Uterus (tissue), 3 donors: ENCODE measurements at regions not wholly inside any gene's neighbourhood (a gene's known extent, or its start where the extent isn't known, plus 50 kb on each side); places are given as distances from the start of the nearest gene placed in this dataset.

Experiments used
- DNase-seq, 2 donors: peaks; one replicate each; pipeline ENCODE4 v3.0.0-alpha.2; 2019 to 2020
- H3K27ac ChIP-seq, 2 donors: fragments of 200-600 bp; sonication (generic); 1 replicate in 1 of 2; 2 replicates in 1 of 2; pipeline ENCODE4 v1.5.1; 2016 to 2018
- H3K27me3 ChIP-seq, 2 donors: fragments of 200-600 bp; sonication (generic); one replicate each; pipeline ENCODE4 v1.5.1; 2018 to 2019; ENCODE audit warnings: control low read depth in 1 of 2
- H3K36me3 ChIP-seq, 2 donors: fragments of 200-600 bp; sonication (generic); one replicate each; pipeline ENCODE4 v1.5.1; 2019; ENCODE audit warnings: control low read depth in 1 of 2
- H3K4me1 ChIP-seq, 2 donors: fragments of 200-600 bp; sonication (generic); one replicate each; pipeline ENCODE4 v1.5.1; 2018 to 2019; ENCODE audit warnings: control low read depth in 1 of 2
- H3K4me3 ChIP-seq, 2 donors: fragments of 200-600 bp; sonication (generic); 1 replicate in 1 of 2; 2 replicates in 1 of 2; pipeline ENCODE4 v1.5.1; 2018 to 2019; ENCODE audit warnings: mild to moderate bottlenecking in 1 of 2
- H3K9me3 ChIP-seq, 2 donors: fragments of 200-600 bp; sonication (generic); one replicate each; pipeline ENCODE4 v1.5.1; 2019; ENCODE audit warnings: control low read depth in 1 of 2
- POLR2A ChIP-seq, 2 donors: fragments of 450-650 bp; IDR thresholded peaks; one replicate each; pipeline ENCODE4 v1.6.1; 2016; ENCODE audit warnings: antibody characterized with exemption in 2 of 2, mild to moderate bottlenecking in 1 of 2, moderate library complexity in 1 of 2
- intact Hi-C: fragments of 100-400 bp; cut with DNase I; formaldehyde crosslinking; loops from one replicate; pipeline ENCODE4 v1.15.1; 2023; ENCODE audit warnings: low total_unique reads
- TF ChIP-seq, protein P1 (sequence below), 4 experiments: fragments of 200-600 bp in 2 of 4; fragments of 450-650 bp in 2 of 4; sonication (generic) in 2 of 4; IDR thresholded peaks; one replicate each; pipeline ENCODE4 v1.5.1; 2016 to 2019; ENCODE audit warnings: antibody characterized with exemption in 4 of 4, mild to moderate bottlenecking in 2 of 4, moderate library complexity in 1 of 4
- donor health status: DM: yes; HTN: yes; CAD: no.

DNA sequence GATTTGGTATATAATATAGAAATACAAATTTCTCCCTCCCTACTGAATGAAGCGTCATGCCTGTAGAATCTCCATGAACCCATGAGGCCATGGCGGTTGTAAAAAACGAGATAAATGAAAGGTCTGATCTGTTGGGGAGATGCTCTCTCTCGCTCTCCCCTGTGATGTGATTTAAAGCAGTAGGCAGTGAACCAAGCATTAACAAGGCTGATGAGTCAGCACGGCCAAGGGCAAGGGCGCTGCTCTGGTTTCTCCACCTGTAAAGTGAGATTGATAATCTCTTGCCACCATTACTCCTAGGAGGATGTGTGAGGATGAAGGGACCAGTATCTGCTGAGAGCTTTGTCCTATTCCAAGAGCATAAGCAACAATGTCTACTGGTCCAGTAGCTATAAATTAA, 553.3 kb downstream of the CMPK2 start:
- Histone ChIP-seq H3K9me3 (no peaks in the 10 kb centered on the region), H3K4me1 (no peaks in the 10 kb centered on the region), H3K27ac (no peak overlapping the region), H3K4me3 (no peak overlapping the region), H3K36me3 (no peaks in the 10 kb centered on the region), H3K27me3 (no peaks in the 10 kb centered on the region)
- intact Hi-C loops: no loop called here
- no peak for TF ChIP-seq POLR2A (IDR thresholded peaks at IDR 0.05)
- TF ChIP-seq, protein P1, sequence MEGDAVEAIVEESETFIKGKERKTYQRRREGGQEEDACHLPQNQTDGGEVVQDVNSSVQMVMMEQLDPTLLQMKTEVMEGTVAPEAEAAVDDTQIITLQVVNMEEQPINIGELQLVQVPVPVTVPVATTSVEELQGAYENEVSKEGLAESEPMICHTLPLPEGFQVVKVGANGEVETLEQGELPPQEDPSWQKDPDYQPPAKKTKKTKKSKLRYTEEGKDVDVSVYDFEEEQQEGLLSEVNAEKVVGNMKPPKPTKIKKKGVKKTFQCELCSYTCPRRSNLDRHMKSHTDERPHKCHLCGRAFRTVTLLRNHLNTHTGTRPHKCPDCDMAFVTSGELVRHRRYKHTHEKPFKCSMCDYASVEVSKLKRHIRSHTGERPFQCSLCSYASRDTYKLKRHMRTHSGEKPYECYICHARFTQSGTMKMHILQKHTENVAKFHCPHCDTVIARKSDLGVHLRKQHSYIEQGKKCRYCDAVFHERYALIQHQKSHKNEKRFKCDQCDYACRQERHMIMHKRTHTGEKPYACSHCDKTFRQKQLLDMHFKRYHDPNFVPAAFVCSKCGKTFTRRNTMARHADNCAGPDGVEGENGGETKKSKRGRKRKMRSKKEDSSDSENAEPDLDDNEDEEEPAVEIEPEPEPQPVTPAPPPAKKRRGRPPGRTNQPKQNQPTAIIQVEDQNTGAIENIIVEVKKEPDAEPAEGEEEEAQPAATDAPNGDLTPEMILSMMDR (IDR thresholded peaks at IDR 0.05): no peak
- DNase-seq: no peak

DNA sequence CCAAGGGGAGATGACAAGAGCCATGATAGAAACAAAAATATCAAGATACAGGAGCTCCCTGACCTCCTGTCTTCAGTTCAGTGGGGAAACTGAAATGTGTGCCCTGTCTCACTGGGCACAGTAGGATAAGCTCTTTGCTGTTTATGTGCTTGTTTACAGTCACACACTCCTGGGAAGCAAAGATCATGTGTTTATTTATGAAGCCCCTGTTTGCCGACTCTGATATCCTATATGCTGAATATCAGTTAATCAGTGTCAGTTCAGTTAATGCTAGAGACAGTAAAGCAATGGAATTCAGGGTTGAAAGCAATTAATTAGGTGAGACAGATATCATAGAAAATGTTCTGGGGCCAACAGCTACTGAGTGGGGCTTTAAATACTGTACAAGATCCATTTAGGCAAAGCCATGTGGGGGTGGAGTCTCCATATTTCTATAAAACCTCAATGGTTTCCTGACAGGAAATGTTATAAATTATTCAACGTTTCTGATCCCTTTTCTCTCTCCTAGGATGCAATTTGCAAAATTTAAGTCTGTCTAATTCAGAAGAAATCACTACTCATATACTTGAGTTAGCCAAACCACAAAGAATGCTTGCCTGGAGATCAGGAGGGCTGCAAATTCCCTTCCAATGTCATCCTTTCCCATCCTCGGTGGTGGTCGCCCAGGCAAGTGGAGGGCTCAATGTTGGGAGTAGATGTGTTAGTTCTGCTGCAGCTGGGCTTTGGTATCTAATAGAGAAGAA, 551.3 kb downstream of the CMPK2 start:
- no peak overlapping the region for H3K4me3 ChIP-seq
- TF ChIP-seq POLR2A (IDR thresholded peaks at IDR 0.05): no peak
- TF ChIP-seq, protein P1 (IDR thresholded peaks at IDR 0.05): no peak
- H3K4me1 ChIP-seq: no peaks in the 10 kb centered on the region
- H3K9me3 ChIP-seq: no peaks in the 10 kb centered on the region
- no peaks in the 10 kb centered on the region for H3K36me3 ChIP-seq
- H3K27me3 ChIP-seq: no peaks in the 10 kb centered on the region
- intact Hi-C loops: no loop called here
- no peak for DNase-seq
- no peak overlapping the region for H3K27ac ChIP-seq

DNA sequence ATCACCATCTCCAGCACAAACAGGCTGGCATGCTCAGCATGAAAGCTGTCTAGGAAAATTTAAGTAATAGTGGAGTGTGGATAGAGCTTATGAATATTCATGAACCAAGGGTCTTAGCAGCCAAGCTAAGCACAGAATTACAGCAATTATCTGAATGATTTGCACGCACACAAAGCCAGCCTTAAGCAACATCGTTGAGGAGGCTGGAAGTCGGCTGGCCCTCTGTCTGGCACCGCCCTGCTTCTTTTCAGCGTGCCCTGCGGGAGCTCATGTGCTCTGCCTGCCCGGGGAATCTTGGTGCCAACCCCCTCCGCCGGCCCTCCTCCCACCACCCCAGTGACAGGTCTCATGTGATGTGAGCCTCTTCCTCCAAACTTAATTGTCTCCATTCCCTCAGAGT, 540.1 kb downstream of the CMPK2 start:
- Histone ChIP-seq H3K27ac (no peak overlapping the region), H3K9me3 (no peaks in the 10 kb centered on the region), H3K36me3 (no peaks in the 10 kb centered on the region), H3K4me3 (no peak overlapping the region), H3K27me3 (no peaks in the 10 kb centered on the region), H3K4me1 (no peaks in the 10 kb centered on the region)
- no peak for TF ChIP-seq POLR2A (IDR thresholded peaks at IDR 0.05)
- TF ChIP-seq, protein P1 (IDR thresholded peaks at IDR 0.05): no peak
- no peak for DNase-seq
- intact Hi-C loops: no loop called here

DNA sequence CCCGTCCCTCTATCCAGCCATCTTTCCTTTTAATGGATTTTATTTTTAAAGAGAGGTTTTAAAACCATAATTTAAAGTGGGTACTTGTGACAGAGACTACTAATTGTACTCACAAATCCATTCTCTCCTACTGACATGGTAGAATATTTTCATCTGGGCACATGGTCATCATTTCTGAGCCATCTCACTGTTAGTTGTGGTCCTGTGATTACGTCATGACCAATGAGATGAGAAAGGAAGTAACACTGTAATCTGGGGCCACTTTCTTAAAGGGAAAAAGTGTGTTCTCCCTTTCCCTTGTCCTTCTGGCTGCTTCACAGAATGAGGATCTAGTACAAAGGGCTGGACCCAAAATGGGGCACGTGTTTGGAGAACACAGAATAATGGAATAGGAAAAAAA, 538.7 kb downstream of the CMPK2 start:
- no peak for DNase-seq
- no peak overlapping the region for H3K27ac ChIP-seq
- H3K36me3 ChIP-seq: no peaks in the 10 kb centered on the region
- TF ChIP-seq POLR2A (IDR thresholded peaks at IDR 0.05): no peak
- TF ChIP-seq, protein P1 (IDR thresholded peaks at IDR 0.05): no peak
- H3K9me3 ChIP-seq: no peaks in the 10 kb centered on the region
- no peaks in the 10 kb centered on the region for H3K27me3 ChIP-seq
- no peaks in the 10 kb centered on the region for H3K4me1 ChIP-seq
- intact Hi-C loops: no loop called here
- no peak overlapping the region for H3K4me3 ChIP-seq

DNA sequence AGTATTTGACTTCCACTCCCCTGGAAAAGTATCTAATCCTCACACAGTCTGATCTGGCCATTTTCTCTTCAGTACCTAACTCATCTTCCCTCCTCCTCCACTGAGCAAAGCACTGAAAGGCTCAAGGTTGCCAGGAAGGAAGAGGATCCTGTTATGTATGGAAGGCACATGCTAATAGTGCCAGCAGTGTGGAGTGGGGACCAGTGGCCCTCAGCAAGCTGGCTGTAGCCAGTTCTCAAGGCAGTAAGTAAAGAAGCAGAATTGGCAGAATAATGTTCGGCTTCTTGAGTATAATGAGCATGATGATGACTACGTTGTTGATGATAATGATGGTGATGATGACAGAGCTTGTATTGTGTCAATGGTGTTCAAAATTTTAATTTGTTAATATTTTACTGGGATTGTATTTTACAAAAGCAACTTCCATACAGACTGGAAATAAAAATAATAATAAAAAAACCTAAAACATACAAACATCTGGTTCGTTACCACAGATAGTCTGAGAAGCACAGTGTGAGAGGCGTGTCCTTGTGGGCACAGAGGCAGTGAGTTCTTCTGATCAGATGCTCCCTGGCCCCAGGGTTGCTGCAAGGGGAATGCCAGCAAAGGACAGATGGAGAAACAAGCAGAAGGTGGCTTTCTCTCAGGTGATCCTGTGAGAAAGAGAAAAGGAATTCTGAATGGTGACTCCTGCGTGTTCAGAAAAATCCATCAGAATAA, 528.8 kb downstream of the CMPK2 start:
- no peak overlapping the region for H3K27ac ChIP-seq
- H3K4me1 ChIP-seq: no peaks in the 10 kb centered on the region
- DNase-seq: no peak
- TF ChIP-seq POLR2A (IDR thresholded peaks at IDR 0.05): no peak
- TF ChIP-seq, protein P1 (IDR thresholded peaks at IDR 0.05): no peak
- H3K27me3 ChIP-seq: no peaks in the 10 kb centered on the region
- intact Hi-C loops: no loop called here
- H3K36me3 ChIP-seq: no peaks in the 10 kb centered on the region
- no peaks in the 10 kb centered on the region for H3K9me3 ChIP-seq
- no peak overlapping the region for H3K4me3 ChIP-seq
